Mesendoderm (in vitro differentiated cells): ENCODE measurements at regions not wholly inside any gene's neighbourhood (a gene's known extent, or its start where the extent isn't known, plus 50 kb on each side); places are given as distances from the start of the nearest gene placed in this dataset.

Experiments used
- DNase-seq: peaks from one replicate; pipeline ENCODE4 v3.0.0; 2013
- H2AK5ac ChIP-seq: 2 replicates; pipeline ENCODE4 v1.6.1; 2013; ENCODE audit warnings: low read length, inconsistent platforms
- H2BK120ac ChIP-seq: 2 replicates; pipeline ENCODE4 v1.6.1; 2013; ENCODE audit warnings: low read depth, mild to moderate bottlenecking, low read length, moderate library complexity, mixed read lengths
- H2BK15ac ChIP-seq: replicated peaks from 2 replicates; pipeline ENCODE4 v1.6.1; 2013; ENCODE audit warnings: low read depth, mild to moderate bottlenecking, moderate library complexity
- H2BK5ac ChIP-seq: 2 replicates; pipeline ENCODE4 v1.6.1; 2013; ENCODE audit warnings: low read length, inconsistent platforms
- H3K18ac ChIP-seq: 2 replicates; pipeline ENCODE4 v1.6.1; 2013; ENCODE audit warnings: mild to moderate bottlenecking, low read length, mixed read lengths
- H3K23ac ChIP-seq: one replicate; pipeline ENCODE4 v1.6.1; 2013; ENCODE audit warnings: low read length
- H3K27ac ChIP-seq: 2 replicates; pipeline ENCODE4 v1.5.1; 2013; ENCODE audit warnings: low read depth, mild to moderate bottlenecking, inconsistent platforms, low read length, moderate library complexity
- H3K27me3 ChIP-seq: 2 replicates; pipeline ENCODE4 v1.6.1; 2013; ENCODE audit warnings: low read length, control low read depth, mild to moderate bottlenecking, inconsistent platforms; ENCODE audit not compliant: insufficient read depth, poor library complexity
- H3K36me3 ChIP-seq: 2 replicates; pipeline ENCODE4 v1.6.1; 2013; ENCODE audit warnings: low read length, inconsistent platforms; ENCODE audit not compliant: control insufficient read depth, insufficient read depth
- H3K4ac ChIP-seq: one replicate; pipeline ENCODE4 v1.6.1; 2013; ENCODE audit warnings: low read depth, mild to moderate bottlenecking, low read length, moderate library complexity
- H3K4me1 ChIP-seq: 2 replicates; pipeline ENCODE4 v1.6.1; 2013; ENCODE audit warnings: low read depth, low read length, inconsistent platforms; ENCODE audit not compliant: control insufficient read depth
- H3K4me2 ChIP-seq: 2 replicates; pipeline ENCODE4 v1.6.1; 2013; ENCODE audit warnings: low read length
- H3K4me3 ChIP-seq: 2 replicates; pipeline ENCODE4 v1.5.1; 2013; ENCODE audit warnings: mild to moderate bottlenecking, low read length
- H3K56ac ChIP-seq: one replicate; pipeline ENCODE4 v1.6.1; 2013; ENCODE audit warnings: low read length
- H3K79me1 ChIP-seq: 2 replicates; pipeline ENCODE4 v1.6.1; 2013; ENCODE audit warnings: low read length, inconsistent platforms
- H3K79me2 ChIP-seq: 2 replicates; pipeline ENCODE4 v1.6.1; 2013; ENCODE audit warnings: mild to moderate bottlenecking, low read length; ENCODE audit not compliant: control insufficient read depth, insufficient read depth
- H3K9ac ChIP-seq: 2 replicates; pipeline ENCODE4 v1.6.1; 2013; ENCODE audit warnings: low read length, inconsistent platforms
- H4K5ac ChIP-seq: one replicate; pipeline ENCODE4 v1.6.1; 2013; ENCODE audit warnings: low read length
- H4K8ac ChIP-seq: one replicate; pipeline ENCODE4 v1.6.1; 2013; ENCODE audit warnings: low read depth, mild to moderate bottlenecking, control low read depth, low read length, moderate library complexity
- WGBS: extraction: QIAGEN DNeasy Blood & Tissue Kit; methylation state at CpG from one replicate; pipeline ENCODE4 v1.1.7; 2013; ENCODE audit warnings: low lambda C conversion rate, missing lambda C conversion rate; ENCODE audit not compliant: insufficient coverage; ENCODE audit errors: extremely low coverage; 5-methylcytosine and 5-hydroxymethylcytosine counted together

- WGBS: no CpG with 5 or more reads among the region's 5 CpGs
- Histone ChIP-seq H3K79me2 (no peaks in the 10 kb centered on the region), H3K27me3 (no peaks in the 10 kb centered on the region)
Observed at GRCh38 chr3:43156812-43157455, 51.1 kb upstream of the POMGNT2 start.

GRCh38 chr3:43155464-43156121, 49.7 kb upstream of the POMGNT2 start:
- Histone ChIP-seq H3K36me3 (no peaks in the 10 kb centered on the region), H3K9ac (no peak overlapping the region), H2AK5ac (no peak overlapping the region), H3K27me3 (no peaks in the 10 kb centered on the region), H3K4me1 (no peaks in the 10 kb centered on the region), H2BK5ac (no peak overlapping the region), H4K5ac (no peak overlapping the region), H3K79me2 (no peaks in the 10 kb centered on the region), H4K8ac (no peak overlapping the region), H3K4ac (no peak overlapping the region), H3K4me3 (no peak overlapping the region), H3K79me1 (no peaks in the 10 kb centered on the region), H3K4me2 (no peak overlapping the region), H3K27ac (no peak overlapping the region), H3K56ac (no peak overlapping the region), H2BK15ac (no peak overlapping the region), H3K18ac (no peak overlapping the region), H3K23ac (no peak overlapping the region), H2BK120ac (no peak overlapping the region)
- no CpG with 5 or more reads among the region's 11 CpGs for WGBS
- DNase-seq: peak; percentile 84

More at GRCh38 chr3:43156812-43157455, 51.1 kb upstream of the POMGNT2 start:
- H3K23ac ChIP-seq: no peak overlapping the region
- no peak overlapping the region for H2BK120ac ChIP-seq
- H3K4me1 ChIP-seq: no peaks in the 10 kb centered on the region
- no peak overlapping the region for H3K9ac ChIP-seq
- DNase-seq: no peak
- H3K4me2 ChIP-seq: no peak overlapping the region
- H3K18ac ChIP-seq: no peak overlapping the region
- no peak overlapping the region for H3K56ac ChIP-seq
- H4K8ac ChIP-seq: no peak overlapping the region
- H2BK5ac ChIP-seq: no peak overlapping the region
- H3K4ac ChIP-seq: no peak overlapping the region
- H4K5ac ChIP-seq: no peak overlapping the region
- H2BK15ac ChIP-seq: no peak overlapping the region
- H3K79me1 ChIP-seq: no peaks in the 10 kb centered on the region
- no peaks in the 10 kb centered on the region for H3K36me3 ChIP-seq
- no peak overlapping the region for H2AK5ac ChIP-seq
- no peak overlapping the region for H3K4me3 ChIP-seq
- H3K27ac ChIP-seq: no peak overlapping the region
